D721Med (cell line): ENCODE measurements at regions not wholly inside any gene's neighbourhood (a gene's known extent, or its start where the extent isn't known, plus 50 kb on each side); places are given as distances from the start of the nearest gene placed in this dataset.

Experiments used
- DNase-seq: peaks from one replicate; pipeline ENCODE4 v3.0.0; 2011; ENCODE audit warnings: low spot score; ENCODE audit not compliant: insufficient read length
- FAIRE-seq: peaks from 2 replicates; lab custom pipeline; 2011; peaks lifted over from hg19 to GRCh38; lab: Jason Lieb, UNC
- TF ChIP-seq, protein P1 (sequence below): IDR thresholded peaks from 2 replicates; pipeline ENCODE4 v1.5.1; 2012; ENCODE audit warnings: mild to moderate bottlenecking, control low read depth; ENCODE audit not compliant: insufficient read depth; ENCODE audit errors: missing control alignments

DNA sequence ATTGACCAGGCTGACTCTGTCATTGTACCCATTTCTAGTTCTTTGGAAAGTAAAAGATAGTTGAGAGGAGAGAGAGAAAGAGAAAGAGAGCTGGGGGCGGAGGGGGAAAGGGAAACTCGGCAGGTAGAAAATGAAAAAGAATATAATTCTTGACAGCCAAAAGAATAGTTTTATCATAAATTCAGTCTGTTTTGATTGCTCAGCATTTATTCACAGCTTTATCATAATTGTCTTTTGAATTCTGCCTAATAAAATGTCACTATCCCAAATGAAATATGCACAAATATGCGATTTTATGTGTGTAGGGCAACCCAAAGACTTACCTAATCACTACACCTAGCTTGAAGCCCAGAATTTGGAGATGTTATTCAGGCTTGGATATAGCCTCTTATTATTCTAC is 1024.0 kb upstream of the PABPC4L start:
- TF ChIP-seq, protein P1, sequence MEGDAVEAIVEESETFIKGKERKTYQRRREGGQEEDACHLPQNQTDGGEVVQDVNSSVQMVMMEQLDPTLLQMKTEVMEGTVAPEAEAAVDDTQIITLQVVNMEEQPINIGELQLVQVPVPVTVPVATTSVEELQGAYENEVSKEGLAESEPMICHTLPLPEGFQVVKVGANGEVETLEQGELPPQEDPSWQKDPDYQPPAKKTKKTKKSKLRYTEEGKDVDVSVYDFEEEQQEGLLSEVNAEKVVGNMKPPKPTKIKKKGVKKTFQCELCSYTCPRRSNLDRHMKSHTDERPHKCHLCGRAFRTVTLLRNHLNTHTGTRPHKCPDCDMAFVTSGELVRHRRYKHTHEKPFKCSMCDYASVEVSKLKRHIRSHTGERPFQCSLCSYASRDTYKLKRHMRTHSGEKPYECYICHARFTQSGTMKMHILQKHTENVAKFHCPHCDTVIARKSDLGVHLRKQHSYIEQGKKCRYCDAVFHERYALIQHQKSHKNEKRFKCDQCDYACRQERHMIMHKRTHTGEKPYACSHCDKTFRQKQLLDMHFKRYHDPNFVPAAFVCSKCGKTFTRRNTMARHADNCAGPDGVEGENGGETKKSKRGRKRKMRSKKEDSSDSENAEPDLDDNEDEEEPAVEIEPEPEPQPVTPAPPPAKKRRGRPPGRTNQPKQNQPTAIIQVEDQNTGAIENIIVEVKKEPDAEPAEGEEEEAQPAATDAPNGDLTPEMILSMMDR, result no peak
- no peak for FAIRE-seq

DNA sequence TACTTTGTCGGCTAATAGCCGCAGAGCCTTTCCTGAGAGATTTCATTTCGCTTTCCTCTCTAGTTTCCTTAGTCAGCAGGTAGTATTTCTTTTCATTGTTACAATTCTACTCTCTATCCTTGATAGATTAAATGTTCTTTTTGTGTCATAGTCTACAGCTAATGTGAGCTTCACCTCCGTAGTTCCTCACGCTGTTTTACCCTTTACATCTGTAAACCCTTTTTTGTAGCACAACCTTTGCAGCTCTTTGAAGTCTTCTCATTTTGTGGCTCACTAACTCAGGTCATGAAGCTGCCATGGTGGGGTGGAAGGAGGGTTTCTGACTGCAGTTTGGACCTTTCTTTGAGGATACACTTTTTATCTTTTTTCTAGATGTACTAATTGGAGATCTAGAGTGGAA is 1008.8 kb upstream of the PABPC4L start:
- no peak for DNase-seq
- no peak for FAIRE-seq
- TF ChIP-seq, protein P1, result no peak

More for the DNA sequence above, 1024.0 kb upstream of the PABPC4L start:
- DNase-seq, result no peak

DNA sequence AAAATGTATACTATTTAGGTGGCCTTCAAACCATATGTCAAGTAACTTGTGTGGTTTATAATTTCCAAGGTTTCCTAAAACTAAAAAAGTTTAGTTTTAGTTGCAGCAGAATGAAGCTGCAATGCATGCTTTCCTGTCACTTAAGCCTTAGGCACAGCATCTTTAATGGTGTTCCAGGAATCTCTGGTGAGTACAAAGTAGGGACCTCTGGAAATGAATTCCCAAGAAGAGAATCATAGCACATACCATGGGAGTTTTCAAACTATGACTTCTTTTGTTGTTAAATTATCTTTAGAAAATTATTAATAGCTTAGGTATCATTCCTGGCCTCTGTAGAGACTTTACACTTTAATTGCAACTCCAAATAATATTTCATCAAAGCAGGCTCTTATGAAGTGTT is 1005.9 kb upstream of the PABPC4L start:
- TF ChIP-seq, protein P1, result no peak
- DNase-seq, result no peak
- FAIRE-seq, result no peak

DNA sequence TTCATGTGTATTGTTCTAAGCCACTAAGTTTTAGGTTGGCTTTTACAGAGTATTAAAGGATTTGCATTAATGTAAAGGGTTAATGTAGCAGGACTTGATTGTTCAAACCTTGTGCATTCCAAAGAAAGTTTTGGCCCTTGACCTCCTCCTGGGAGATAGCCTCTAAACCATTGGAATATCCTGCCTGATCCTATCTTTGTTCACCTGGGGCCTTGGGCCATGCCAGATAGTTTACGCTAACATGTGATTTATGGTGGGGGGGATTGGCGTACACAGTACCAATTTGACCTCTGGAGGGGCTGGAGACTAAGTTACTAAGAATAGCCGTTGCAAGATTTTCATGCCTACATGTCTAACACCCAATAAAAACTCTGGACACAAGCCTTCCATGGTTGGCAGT is 1002.7 kb upstream of the PABPC4L start:
- TF ChIP-seq, protein P1, result no peak

DNA sequence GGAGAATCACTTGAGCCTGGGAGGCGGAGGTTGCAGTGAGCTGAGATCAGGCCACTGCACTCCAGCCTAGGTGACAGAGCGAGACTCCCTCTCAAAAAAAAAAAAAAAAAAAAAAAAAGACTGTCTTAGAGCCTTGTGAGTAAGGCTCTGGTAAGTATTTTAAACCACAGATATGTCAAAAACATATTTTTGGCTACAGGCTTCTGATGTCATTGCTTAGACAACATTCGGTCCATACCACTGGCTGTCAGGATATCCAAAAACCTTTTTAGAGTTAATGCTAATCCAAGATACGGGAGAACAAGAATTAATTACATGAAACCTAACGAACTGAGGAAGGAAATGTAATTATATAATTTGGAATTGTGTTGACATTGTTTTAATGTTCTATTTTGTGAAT is 999.5 kb upstream of the PABPC4L start:
- DNase-seq, result no peak
- no peak for FAIRE-seq
- TF ChIP-seq, protein P1, result no peak

More for the DNA sequence above, 1002.7 kb upstream of the PABPC4L start:
- DNase-seq (no peak), FAIRE-seq (no peak)

DNA sequence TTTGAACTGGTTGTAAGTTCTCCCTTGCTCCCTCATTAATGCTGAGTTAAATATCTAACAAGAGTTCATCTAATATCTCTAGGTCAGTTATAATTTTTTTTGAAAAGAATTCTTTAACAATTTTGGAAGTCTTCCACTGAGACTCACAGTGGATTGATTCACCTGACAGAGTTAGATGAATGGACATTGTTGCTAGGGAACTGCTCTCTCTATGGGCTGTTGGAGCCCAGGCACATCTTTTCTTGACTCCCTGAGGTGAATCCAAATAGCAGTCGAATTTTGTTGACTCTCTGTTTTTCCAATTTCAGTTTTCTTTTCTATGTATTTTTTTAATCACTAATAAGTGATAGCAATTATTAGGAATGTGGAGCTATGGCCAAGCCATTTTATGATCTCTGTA is 996.1 kb upstream of the PABPC4L start:
- TF ChIP-seq, protein P1, result no peak
- DNase-seq, result no peak
- FAIRE-seq, result no peak

DNA sequence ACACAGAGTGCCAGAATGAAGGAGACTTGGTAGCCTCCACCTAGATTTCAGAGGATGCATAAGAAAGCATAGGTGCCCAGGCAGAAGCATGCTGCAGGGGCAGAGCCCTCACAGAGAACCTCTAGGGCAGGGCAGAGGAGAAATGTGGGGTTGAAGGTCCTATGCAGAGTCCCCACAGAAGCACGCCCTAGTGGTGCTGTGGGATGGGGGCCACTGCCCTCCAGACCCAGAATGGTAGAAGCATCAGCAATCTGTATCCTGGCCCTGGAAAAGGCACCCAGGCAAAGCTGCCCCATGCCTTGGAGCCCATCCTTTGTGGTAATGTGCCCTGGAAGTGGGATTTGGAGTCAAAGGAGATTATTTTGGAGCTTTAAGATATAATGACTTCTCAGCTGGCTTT is 992.9 kb upstream of the PABPC4L start:
- DNase-seq (no peak), FAIRE-seq (no peak)
- TF ChIP-seq, protein P1, result no peak
